LNCaP clone FGC (cell line): ENCODE measurements at regions not wholly inside any gene's neighbourhood (a gene's known extent, or its start where the extent isn't known, plus 50 kb on each side); places are given as distances from the start of the nearest gene placed in this dataset.

Experiments
- DNase-seq: peaks from one replicate; pipeline ENCODE4 v3.0.0-alpha.2; 2011; ENCODE audit warnings: low read depth
- H3K4me3 ChIP-seq: 2 replicates; pipeline ENCODE4 v1.5.1; 2011; ENCODE audit warnings: mild to moderate bottlenecking, low read depth, low read length, control low read depth
- CTCF ChIP-seq: IDR thresholded peaks from 2 replicates; pipeline ENCODE4 v1.5.1; 2012; ENCODE audit warnings: mild to moderate bottlenecking; ENCODE audit not compliant: control insufficient read depth, insufficient read depth; ENCODE audit errors: extremely low read depth

GRCh38 chr5:174789596-174789995 is 65.2 kb downstream of the MSX2 start:
- TF ChIP-seq CTCF: no peak
- no peak for DNase-seq
- no peak overlapping the region for H3K4me3 ChIP-seq

GRCh38 chr5:174785120-174785680 is 60.8 kb downstream of the MSX2 start:
- H3K4me3 ChIP-seq: no peak overlapping the region
- TF ChIP-seq CTCF: no peak
- no peak for DNase-seq
